ENCODE measurements at regions not wholly inside any gene's neighbourhood (a gene's known extent, or its start where the extent isn't known, plus 50 kb on each side); places are given as distances from the start of the nearest gene placed in this dataset.

DNA sequence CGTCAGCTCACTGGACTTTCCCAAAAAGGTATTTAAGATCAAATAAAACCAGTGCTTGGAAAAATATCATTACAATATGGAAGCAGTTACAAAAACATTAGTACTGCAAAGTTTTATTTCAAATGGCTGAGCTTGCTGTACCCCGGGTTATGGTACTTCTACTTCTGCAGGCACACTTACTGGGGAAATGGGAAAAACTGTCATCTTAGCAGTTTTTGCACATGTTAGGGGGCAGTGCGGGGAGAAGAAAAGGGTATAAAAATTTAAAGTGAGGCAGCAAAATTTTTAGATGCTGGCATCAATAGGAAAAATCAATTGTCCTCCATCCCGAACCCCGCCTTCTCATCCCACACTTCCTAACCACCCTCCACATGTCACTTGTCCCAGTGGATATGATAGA lies 133.4 kb downstream of the ATG4C start:
- no peak for DNase-seq (ENCODE audit: low spot score in 2 of 2)
- in situ Hi-C loops (cut with MboI; ENCODE audit: low sequenced_read_pairs) = no loop called here
- Histone ChIP-seq H3K27me3 (ENCODE audit: low read depth) (no peaks in the 10 kb centered on the region), H3K9me3 (no peaks in the 10 kb centered on the region), H3K36me3 (replicated peaks) (no peaks in the 10 kb centered on the region), H3K4me1 (peaks cover 14% of the 10 kb centered on the region), H3K4me3 (no peak overlapping the region)

DNA sequence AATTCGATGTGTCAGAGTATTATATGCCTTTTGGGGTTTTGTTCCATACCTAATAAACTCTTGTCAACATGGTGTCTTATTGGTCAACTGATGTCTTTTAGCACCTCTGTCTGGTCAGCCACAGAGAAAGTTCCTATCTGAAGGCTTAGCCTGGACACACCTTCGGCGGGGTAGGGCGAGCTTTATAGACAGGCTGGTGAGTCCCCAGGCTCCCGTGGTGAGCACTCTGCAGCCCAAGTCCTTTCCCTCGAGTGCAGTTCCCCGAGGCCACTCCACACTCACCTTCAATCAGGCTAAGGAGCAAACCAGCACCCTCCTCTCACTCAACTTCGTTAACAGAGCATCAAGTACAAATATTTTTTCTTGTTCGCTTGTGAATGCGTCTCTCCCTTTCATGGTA lies 133.9 kb downstream of the ATG4C start:
- in situ Hi-C loops (cut with MboI; ENCODE audit: low sequenced_read_pairs) = no loop called here
- peaks cover under 1% of the 10 kb centered on the region; the same call in 1 of the 2 replicates for H3K9me3 ChIP-seq
- H3K4me1 ChIP-seq = peaks cover 14% of the 10 kb centered on the region
- H3K36me3 ChIP-seq (replicated peaks) = no peaks in the 10 kb centered on the region
- H3K27me3 ChIP-seq (ENCODE audit: low read depth) = no peaks in the 10 kb centered on the region
- H3K4me3 ChIP-seq = no peak overlapping the region
- no peak for DNase-seq (ENCODE audit: low spot score in 2 of 2)

- Histone ChIP-seq H3K4me3 (no peak overlapping the region), H3K36me3 (replicated peaks) (no peaks in the 10 kb centered on the region), H3K9me3 (peaks cover 2% of the 10 kb centered on the region; the same call in 1 of the 2 replicates), H3K27me3 (ENCODE audit: low read depth) (no peaks in the 10 kb centered on the region), H3K4me1 (peaks cover 14% of the 10 kb centered on the region)
- DNase-seq (ENCODE audit: low spot score in 2 of 2) = no peak
- in situ Hi-C loops (cut with MboI; ENCODE audit: low sequenced_read_pairs) = no loop called here
Observed at GRCh38 chr1:62918700-62919099, 134.8 kb downstream of the ATG4C start.

DNA sequence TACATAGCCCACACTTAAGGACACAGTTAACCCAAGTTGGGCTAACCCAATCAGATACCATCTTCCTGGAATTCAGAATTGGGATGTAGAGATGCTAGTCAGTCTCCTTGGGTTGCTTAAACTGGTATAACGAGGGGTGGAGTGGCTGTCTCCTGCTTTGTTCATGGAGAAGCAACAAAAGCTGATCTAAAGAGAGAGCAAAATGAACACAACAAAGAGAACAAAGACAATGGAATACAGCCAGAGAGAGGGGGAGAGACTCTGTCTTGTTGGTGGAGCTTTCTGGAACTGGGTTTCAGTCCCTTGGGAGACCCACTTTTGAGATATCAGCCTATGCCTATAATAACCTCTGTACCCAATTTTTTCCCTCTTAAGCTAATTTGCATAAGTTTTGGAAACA lies 138.1 kb downstream of the ATG4C start:
- peaks cover 27% of the 10 kb centered on the region for H3K4me1 ChIP-seq
- in situ Hi-C loops (cut with MboI; ENCODE audit: low sequenced_read_pairs) = no loop called here
- no peaks in the 10 kb centered on the region for H3K27me3 ChIP-seq (ENCODE audit: low read depth)
- H3K9me3 ChIP-seq = peaks cover 2% of the 10 kb centered on the region; the same call in 1 of the 2 replicates
- H3K36me3 ChIP-seq (replicated peaks) = no peaks in the 10 kb centered on the region
- no peak overlapping the region for H3K4me3 ChIP-seq
- peak; percentile 37 to 62 for DNase-seq (ENCODE audit: low spot score in 2 of 2)

- Histone ChIP-seq H3K4me1 (peaks cover 31% of the 10 kb centered on the region), H3K9me3 (peaks cover 2% of the 10 kb centered on the region; the same call in 1 of the 2 replicates), H3K36me3 (replicated peaks) (no peaks in the 10 kb centered on the region), H3K4me3 (no peak overlapping the region), H3K27me3 (ENCODE audit: low read depth) (no peaks in the 10 kb centered on the region)
- no peak for DNase-seq (ENCODE audit: low spot score in 2 of 2)
- in situ Hi-C loops (cut with MboI; ENCODE audit: low sequenced_read_pairs) = no loop called here
Observed at GRCh38 chr1:62924983-62925790, 141.3 kb downstream of the ATG4C start.

GRCh38 chr1:62926681-62927252 lies 142.8 kb downstream of the ATG4C start:
- in situ Hi-C loops (cut with MboI; ENCODE audit: low sequenced_read_pairs) = no loop called here
- no peak overlapping the region for H3K4me3 ChIP-seq
- H3K36me3 ChIP-seq (replicated peaks) = no peaks in the 10 kb centered on the region
- H3K27me3 ChIP-seq (ENCODE audit: low read depth) = no peaks in the 10 kb centered on the region
- peaks cover 2% of the 10 kb centered on the region; the same call in 1 of the 2 replicates for H3K9me3 ChIP-seq
- DNase-seq (ENCODE audit: low spot score in 2 of 2) = peak in 1 of 2 experiments; percentile 20
- H3K4me1 ChIP-seq = peaks cover 33% of the 10 kb centered on the region

DNA sequence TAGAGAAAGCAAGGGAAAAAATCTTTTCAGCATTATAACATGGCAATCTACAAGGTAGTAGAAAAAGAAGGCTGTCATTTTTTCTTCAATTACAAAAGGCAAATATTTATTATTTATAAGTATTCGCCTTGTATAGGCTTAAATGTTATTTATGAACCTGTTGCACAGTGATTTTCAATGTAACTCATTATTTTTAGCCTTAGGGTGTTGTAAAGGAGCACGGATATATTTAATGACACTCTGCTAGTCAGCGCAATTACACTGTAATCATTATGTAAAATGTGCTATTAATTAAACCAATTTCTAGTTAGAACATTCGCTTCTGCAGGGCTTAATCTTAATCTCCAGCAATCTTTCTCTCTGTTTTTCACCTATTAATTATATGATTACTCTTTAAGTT lies 145.0 kb downstream of the ATG4C start:
- H3K4me1 ChIP-seq = peaks cover 27% of the 10 kb centered on the region
- DNase-seq (ENCODE audit: low spot score in 2 of 2) = no peak
- in situ Hi-C loops (cut with MboI; ENCODE audit: low sequenced_read_pairs) = no loop called here
- H3K9me3 ChIP-seq = no peaks in the 10 kb centered on the region
- H3K4me3 ChIP-seq = no peak overlapping the region
- H3K27me3 ChIP-seq (ENCODE audit: low read depth) = no peaks in the 10 kb centered on the region
- H3K36me3 ChIP-seq (replicated peaks) = no peaks in the 10 kb centered on the region

GRCh38 chr1:62937634-62938296 lies 153.8 kb downstream of the ATG4C start:
- Histone ChIP-seq H3K36me3 (replicated peaks) (no peaks in the 10 kb centered on the region), H3K4me1 (no peaks in the 10 kb centered on the region), H3K27me3 (ENCODE audit: low read depth) (no peaks in the 10 kb centered on the region), H3K4me3 (no peak overlapping the region), H3K9me3 (no peaks in the 10 kb centered on the region)
- DNase-seq (ENCODE audit: low spot score in 2 of 2) = no peak
- in situ Hi-C loops (cut with MboI; ENCODE audit: low sequenced_read_pairs) = no loop called here

DNA sequence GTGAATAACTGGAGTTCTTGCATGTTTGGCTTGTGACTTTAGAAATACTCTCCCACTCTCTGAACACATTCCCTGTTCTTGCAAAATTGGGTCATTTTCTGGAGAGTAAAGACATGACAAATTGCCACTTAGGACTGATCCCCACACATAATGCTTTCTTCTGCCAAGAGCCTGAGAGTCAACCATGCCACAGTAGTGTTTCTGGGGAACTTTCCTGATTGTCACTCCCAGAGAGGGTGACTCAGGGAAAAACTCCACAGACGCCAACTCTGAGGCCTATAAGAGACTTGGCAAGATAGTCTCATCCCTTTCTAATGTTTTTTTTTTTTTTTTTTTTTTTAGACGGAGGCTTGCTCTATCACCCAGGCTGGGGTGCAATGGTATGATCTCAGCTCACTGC lies 157.8 kb downstream of the ATG4C start:
- Histone ChIP-seq H3K9me3 (no peaks in the 10 kb centered on the region), H3K4me3 (no peak overlapping the region), H3K27me3 (ENCODE audit: low read depth) (no peaks in the 10 kb centered on the region), H3K36me3 (replicated peaks) (no peaks in the 10 kb centered on the region), H3K4me1 (no peaks in the 10 kb centered on the region)
- in situ Hi-C loops (cut with MboI; ENCODE audit: low sequenced_read_pairs) = no loop called here
- DNase-seq (ENCODE audit: low spot score in 2 of 2) = no peak

DNA sequence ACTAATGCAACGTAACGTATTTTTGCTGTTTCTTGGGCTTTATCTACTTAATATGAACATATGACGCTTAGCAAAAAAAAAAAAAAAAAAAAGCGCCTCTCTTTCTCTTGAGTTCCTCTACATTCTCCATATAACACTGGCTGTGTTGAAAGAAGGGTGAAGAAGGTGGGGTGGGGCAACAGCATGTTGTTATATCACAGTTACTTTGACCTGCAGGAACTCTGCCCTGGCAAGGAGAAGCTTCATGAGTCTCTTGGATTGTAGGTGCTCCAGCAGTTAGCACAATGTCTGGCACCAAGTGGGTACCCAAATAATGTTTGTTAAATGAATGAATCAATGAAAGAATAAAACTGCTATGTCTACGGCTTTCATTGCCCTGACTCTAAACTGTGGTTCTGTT lies 162.6 kb downstream of the ATG4C start:
- H3K27me3 ChIP-seq (ENCODE audit: low read depth) = 0 out of 2 replicates have a peak, but pooled peaks cover 2% of the 10 kb centered on the region
- DNase-seq (ENCODE audit: low spot score in 2 of 2) = no peak

DNA sequence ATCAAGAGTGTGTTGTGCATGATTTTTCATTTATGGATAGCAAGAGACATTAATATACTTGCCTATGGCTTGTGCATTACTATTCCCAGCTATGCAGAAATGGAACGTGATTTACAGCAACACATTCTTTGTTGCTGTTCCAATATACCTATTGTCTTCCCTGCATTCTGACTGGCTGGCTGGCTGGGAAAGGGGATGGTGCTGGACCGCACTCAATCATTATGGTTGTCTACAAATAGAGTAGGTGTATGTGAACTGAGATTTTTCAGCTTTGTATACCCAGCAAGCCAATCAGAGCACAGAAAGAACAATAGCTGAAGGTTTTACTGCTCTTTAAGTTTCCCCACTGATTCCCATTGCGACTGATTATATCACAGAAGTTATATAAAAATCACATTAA lies 167.5 kb downstream of the ATG4C start:
- Histone ChIP-seq H3K4me1 (peaks cover 15% of the 10 kb centered on the region), H3K36me3 (replicated peaks) (no peaks in the 10 kb centered on the region), H3K9me3 (no peaks in the 10 kb centered on the region), H3K27me3 (ENCODE audit: low read depth) (peaks cover 2% of the 10 kb centered on the region; the same call in 1 of the 2 replicates), H3K4me3 (no peak overlapping the region)
- in situ Hi-C loops (cut with MboI; ENCODE audit: low sequenced_read_pairs) = no loop called here
- DNase-seq (ENCODE audit: low spot score in 2 of 2) = peak; percentile 82 to 95

More for the DNA sequence above, 162.6 kb downstream of the ATG4C start:
- H3K4me3 ChIP-seq = no peak overlapping the region
- in situ Hi-C loops (cut with MboI; ENCODE audit: low sequenced_read_pairs) = no loop called here
- H3K9me3 ChIP-seq = no peaks in the 10 kb centered on the region
- H3K36me3 ChIP-seq (replicated peaks) = no peaks in the 10 kb centered on the region
- H3K4me1 ChIP-seq = peaks cover 8% of the 10 kb centered on the region

GRCh38 chr1:62952596-62952995 lies 168.7 kb downstream of the ATG4C start:
- in situ Hi-C loops (cut with MboI; ENCODE audit: low sequenced_read_pairs) = no loop called here
- H3K4me3 ChIP-seq = no peak overlapping the region
- H3K36me3 ChIP-seq (replicated peaks) = no peaks in the 10 kb centered on the region
- peaks cover 15% of the 10 kb centered on the region for H3K4me1 ChIP-seq
- peaks cover 2% of the 10 kb centered on the region; the same call in 1 of the 2 replicates for H3K27me3 ChIP-seq (ENCODE audit: low read depth)
- no peaks in the 10 kb centered on the region for H3K9me3 ChIP-seq
- no peak for DNase-seq (ENCODE audit: low spot score in 2 of 2)

- Histone ChIP-seq H3K36me3 (replicated peaks) (no peaks in the 10 kb centered on the region), H3K27me3 (ENCODE audit: low read depth) (peaks cover 2% of the 10 kb centered on the region; the same call in 1 of the 2 replicates), H3K9me3 (no peaks in the 10 kb centered on the region), H3K4me3 (no peak overlapping the region), H3K4me1 (peaks cover 15% of the 10 kb centered on the region)
- DNase-seq (ENCODE audit: low spot score in 2 of 2) = no peak
- in situ Hi-C loops (cut with MboI; ENCODE audit: low sequenced_read_pairs) = no loop called here
Observed at GRCh38 chr1:62953633-62954032, 169.7 kb downstream of the ATG4C start.

DNA sequence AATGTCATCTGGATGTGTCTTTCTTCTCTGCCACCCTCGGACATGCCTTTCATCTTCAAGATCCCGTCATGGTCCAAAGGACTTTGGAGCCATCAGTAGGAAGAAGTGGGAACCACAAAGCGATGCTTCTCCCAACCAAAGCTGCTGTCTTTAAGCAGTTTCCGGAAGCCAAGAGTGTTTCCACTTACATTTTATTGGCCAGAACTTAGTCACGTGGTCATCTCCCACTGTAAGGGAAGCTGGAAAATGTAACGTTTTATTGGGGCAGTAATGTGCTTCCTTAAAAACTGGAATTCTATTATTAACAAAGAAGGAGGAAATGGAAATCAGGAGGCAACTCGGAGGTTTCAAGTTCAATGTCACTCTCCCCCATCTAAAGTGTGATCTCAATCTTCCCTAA lies 170.8 kb downstream of the ATG4C start:
- Histone ChIP-seq H3K4me3 (no peak overlapping the region), H3K36me3 (replicated peaks) (no peaks in the 10 kb centered on the region), H3K27me3 (ENCODE audit: low read depth) (peaks cover 2% of the 10 kb centered on the region; the same call in 1 of the 2 replicates), H3K4me1 (peaks cover 15% of the 10 kb centered on the region), H3K9me3 (no peaks in the 10 kb centered on the region)
- no peak for DNase-seq (ENCODE audit: low spot score in 2 of 2)
- in situ Hi-C loops (cut with MboI; ENCODE audit: low sequenced_read_pairs) = no loop called here
